H9 (cell line): ENCODE measurements at regions not wholly inside any gene's neighbourhood (a gene's known extent, or its start where the extent isn't known, plus 50 kb on each side); places are given as distances from the start of the nearest gene placed in this dataset.

Source experiments
- DNase-seq: peaks from one replicate; pipeline ENCODE4 v3.0.0-alpha.2; 2017
- H2AFZ ChIP-seq: one replicate; pipeline ENCODE4 v1.6.1; 2013; ENCODE audit warnings: mild to moderate bottlenecking, low read length, control low read depth, moderate library complexity
- H2AK5ac ChIP-seq: 2 replicates; pipeline ENCODE4 v1.6.1; 2013; ENCODE audit warnings: low read length, control low read depth, mixed read lengths; ENCODE audit not compliant: insufficient read length
- H2BK120ac ChIP-seq: one replicate; pipeline ENCODE4 v1.6.1; 2013; ENCODE audit warnings: low read depth, mild to moderate bottlenecking, low read length, control low read depth, inconsistent platforms; ENCODE audit not compliant: poor library complexity, severe bottlenecking
- H2BK12ac ChIP-seq: 2 replicates; pipeline ENCODE4 v1.6.1; 2013; ENCODE audit warnings: low read length, control low read depth, mixed read lengths, low read depth; ENCODE audit not compliant: insufficient read length
- H2BK15ac ChIP-seq: 2 replicates; pipeline ENCODE4 v1.6.1; 2013; ENCODE audit warnings: low read depth, low read length, control low read depth
- H2BK20ac ChIP-seq: one replicate; pipeline ENCODE4 v1.6.1; 2013; ENCODE audit warnings: low read depth, mild to moderate bottlenecking, low read length, control low read depth, inconsistent platforms; ENCODE audit not compliant: poor library complexity, severe bottlenecking
- H2BK5ac ChIP-seq: 2 replicates; pipeline ENCODE4 v1.6.1; 2013; ENCODE audit warnings: low read length, control low read depth, mixed read lengths; ENCODE audit not compliant: insufficient read length
- H3K14ac ChIP-seq: 2 replicates; pipeline ENCODE4 v1.6.1; 2013; ENCODE audit warnings: low read length, control low read depth; ENCODE audit not compliant: insufficient read depth
- H3K18ac ChIP-seq: 2 replicates; pipeline ENCODE4 v1.6.1; 2013; ENCODE audit warnings: low read depth, mild to moderate bottlenecking, mixed read lengths, low read length, control low read depth; ENCODE audit not compliant: insufficient read length
- H3K23ac ChIP-seq: 2 replicates; pipeline ENCODE4 v1.6.1; 2013; ENCODE audit warnings: low read length, control low read depth, mixed read lengths, low read depth; ENCODE audit not compliant: insufficient read length
- H3K23me2 ChIP-seq: 2 replicates; pipeline ENCODE4 v1.6.1; 2013; ENCODE audit warnings: low read depth, mild to moderate bottlenecking, mixed read lengths, low read length, control low read depth; ENCODE audit not compliant: insufficient read length, poor library complexity, severe bottlenecking
- H3K27ac ChIP-seq: 2 replicates; pipeline ENCODE4 v1.5.1; 2013; ENCODE audit warnings: low read length, control low read depth, mixed read lengths, low read depth; ENCODE audit not compliant: insufficient read length
- H3K27me3 ChIP-seq: 2 replicates; pipeline ENCODE4 v1.6.1; 2013; ENCODE audit warnings: low read length, control low read depth, inconsistent platforms; ENCODE audit not compliant: insufficient read depth
- H3K4ac ChIP-seq: 2 replicates; pipeline ENCODE4 v1.6.1; 2013; ENCODE audit warnings: low read depth, mild to moderate bottlenecking, control low read depth, inconsistent platforms, low read length, moderate library complexity
- H3K4me1 ChIP-seq: 2 replicates; pipeline ENCODE4 v1.6.1; 2013; ENCODE audit warnings: low read length, control low read depth, inconsistent platforms; ENCODE audit not compliant: insufficient read depth
- H3K4me2 ChIP-seq: 2 replicates; pipeline ENCODE4 v1.6.1; 2013; ENCODE audit warnings: low read length, control low read depth, mixed read lengths; ENCODE audit not compliant: insufficient read length, insufficient read depth
- H3K56ac ChIP-seq: 2 replicates; pipeline ENCODE4 v1.6.1; 2013; ENCODE audit warnings: low read depth, mild to moderate bottlenecking, mixed read lengths, low read length, control low read depth; ENCODE audit not compliant: insufficient read length
- H3K79me1 ChIP-seq: 2 replicates; pipeline ENCODE4 v1.6.1; 2013; ENCODE audit warnings: low read depth, mild to moderate bottlenecking, moderate library complexity, low read length, control low read depth, inconsistent platforms; ENCODE audit not compliant: insufficient read depth, poor library complexity, severe bottlenecking
- H3K79me2 ChIP-seq: 2 replicates; pipeline ENCODE4 v1.6.1; 2013; ENCODE audit warnings: low read length, control low read depth, inconsistent platforms; ENCODE audit not compliant: insufficient read depth
- H3K9ac ChIP-seq: 2 replicates; pipeline ENCODE4 v1.6.1; 2013; ENCODE audit warnings: low read length, control low read depth, mixed read lengths; ENCODE audit not compliant: insufficient read length; ENCODE audit errors: extremely low read depth
- H3K9me3 ChIP-seq: one replicate; pipeline ENCODE4 v1.6.1; 2013; ENCODE audit warnings: low read depth, low read length, inconsistent platforms; ENCODE audit not compliant: control insufficient read depth
- H3T11ph ChIP-seq: one replicate; pipeline ENCODE4 v1.6.1; 2013; ENCODE audit warnings: mild to moderate bottlenecking, low read length, control low read depth, inconsistent platforms
- H4K20me1 ChIP-seq: one replicate; pipeline ENCODE4 v1.6.1; 2013; ENCODE audit not compliant: control insufficient read depth, insufficient read length, insufficient read depth
- H4K5ac ChIP-seq: 2 replicates; pipeline ENCODE4 v1.6.1; 2013; ENCODE audit warnings: low read depth, mild to moderate bottlenecking, mixed read lengths, low read length, control low read depth; ENCODE audit not compliant: insufficient read length
- H4K8ac ChIP-seq: replicated peaks from 2 replicates; pipeline ENCODE4 v1.6.1; 2013; ENCODE audit warnings: low read length, control low read depth, mixed read lengths, low read depth; ENCODE audit not compliant: insufficient read length
- H4K91ac ChIP-seq: 2 replicates; pipeline ENCODE4 v1.6.1; 2013; ENCODE audit warnings: low read depth, mild to moderate bottlenecking, moderate library complexity, mixed read lengths, low read length, control low read depth; ENCODE audit not compliant: insufficient read length
- H3K27ac Mint-ChIP-seq, 3 experiments: 2 replicates in 2 of 3; 3 replicates in 1 of 3; pipeline ENCODE4 v1.8.0; 2020 to 2021; ENCODE audit warnings: mixed read lengths in 3 of 3, mild to moderate bottlenecking in 1 of 3, moderate library complexity in 1 of 3
- H3K27me3 Mint-ChIP-seq: 2 replicates; pipeline ENCODE4 v1.8.0; 2021; ENCODE audit warnings: low read depth, mild to moderate bottlenecking, moderate library complexity, mixed read lengths
- H3K36me3 Mint-ChIP-seq, 3 experiments: 2 replicates in 2 of 3; 3 replicates in 1 of 3; pipeline ENCODE4 v1.8.0; 2020 to 2021; ENCODE audit warnings: low read depth in 3 of 3, mixed read lengths in 3 of 3; ENCODE audit not compliant: insufficient read depth in 1 of 3
- H3K4me1 Mint-ChIP-seq, 2 experiments: 2 replicates each; pipeline ENCODE4 v1.8.0; 2020; ENCODE audit warnings: mixed read lengths in 2 of 2
- H3K4me3 Mint-ChIP-seq, 2 experiments: 2 replicates in 1 of 2; 3 replicates in 1 of 2; pipeline ENCODE4 v1.8.0; 2020 to 2021; ENCODE audit warnings: mild to moderate bottlenecking in 2 of 2, mixed read lengths in 2 of 2, moderate library complexity in 1 of 2
- H3K9me3 Mint-ChIP-seq, 2 experiments: 2 replicates in 1 of 2; 3 replicates in 1 of 2; pipeline ENCODE4 v1.8.0; 2020; ENCODE audit warnings: mild to moderate bottlenecking in 2 of 2, mixed read lengths in 2 of 2, moderate library complexity in 1 of 2
- CTCF ChIP-seq: fragments of 200-600 bp; sonication (generic); conservative IDR thresholded peaks from 3 replicates; pipeline ENCODE4 v1.8.0; 2021; ENCODE audit warnings: antibody characterized with exemption, mild to moderate bottlenecking
- WGBS: extraction: QIAGEN DNeasy Blood & Tissue Kit; methylation state at CpG from one replicate; pipeline ENCODE4 v1.1.7; 2013; ENCODE audit warnings: missing lambda C conversion rate, low lambda C conversion rate, mixed read lengths; ENCODE audit not compliant: insufficient read length; ENCODE audit errors: extremely low coverage; 5-methylcytosine and 5-hydroxymethylcytosine counted together

DNA sequence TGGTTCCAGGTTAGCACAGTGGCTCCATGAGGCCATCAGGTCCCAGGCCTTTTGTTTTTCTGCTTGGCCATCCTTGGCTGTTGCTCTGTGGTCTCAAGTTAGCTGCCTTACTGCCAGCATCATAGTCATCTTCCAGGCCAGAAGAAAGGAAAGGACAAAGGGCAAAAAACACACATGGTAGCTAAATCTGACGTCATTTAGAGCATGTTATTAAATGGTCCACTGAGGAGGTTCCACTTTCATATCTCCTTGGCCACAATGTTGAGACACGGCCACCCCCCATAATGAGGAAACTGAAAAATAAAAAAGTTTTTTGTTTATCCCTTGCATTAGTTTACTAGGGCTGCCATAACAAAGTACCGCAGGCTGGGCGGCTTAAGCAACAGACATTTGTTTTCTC, 106.4 kb upstream of the NIPBL start:
- no peaks in the 10 kb centered on the region for H3K79me2 ChIP-seq
- H3K36me3 Mint-ChIP-seq: peaks cover 0 to 11% (median 4%) of the 10 kb centered on the region in 3 experiments; a peak in 3 of 7 replicates

More for the DNA sequence above, 106.4 kb upstream of the NIPBL start:
- no peak overlapping the region for H2BK120ac ChIP-seq
- no peaks in the 10 kb centered on the region for H3K9me3 ChIP-seq
- H3K9me3 Mint-ChIP-seq: peaks cover 9 to 13% of the 10 kb centered on the region in 2 experiments
- TF ChIP-seq CTCF: no peak
- no peak overlapping the region for H3K23ac ChIP-seq
- no peak overlapping the region for H2BK12ac ChIP-seq
- DNase-seq: no peak
- H3K18ac ChIP-seq: no peak overlapping the region
- no peak overlapping the region for H3K9ac ChIP-seq
- H3K4ac ChIP-seq: no peak overlapping the region
- H2AK5ac ChIP-seq: no peak overlapping the region
- H2AFZ ChIP-seq: no peak overlapping the region
- no peak overlapping the region for H3K14ac ChIP-seq
- H3K23me2 ChIP-seq: no peaks in the 10 kb centered on the region
- H2BK20ac ChIP-seq: no peak overlapping the region
- H4K8ac ChIP-seq: no peak overlapping the region
- no peak overlapping the region for H3T11ph ChIP-seq
- H3K4me1 Mint-ChIP-seq: peaks cover 0 to 4% of the 10 kb centered on the region in 2 experiments; a peak in 1 of 4 replicates
- no peak overlapping the region for H4K91ac ChIP-seq
- H3K79me1 ChIP-seq: no peaks in the 10 kb centered on the region
- no peak overlapping the region for H2BK15ac ChIP-seq
- no CpG with 5 or more reads among the region's 4 CpGs for WGBS
- H4K20me1 ChIP-seq: no peaks in the 10 kb centered on the region
- no peak overlapping the region for H3K27ac ChIP-seq
- no peaks in the 10 kb centered on the region for H3K27me3 ChIP-seq
- H3K27me3 Mint-ChIP-seq: peaks cover 2% of the 10 kb centered on the region; the same call in 1 of the 2 replicates
- H3K27ac Mint-ChIP-seq: no peak overlapping the region
- H3K4me1 ChIP-seq: no peaks in the 10 kb centered on the region
- no peak overlapping the region for H3K56ac ChIP-seq
- H4K5ac ChIP-seq: no peak overlapping the region
- no peak overlapping the region for H3K4me3 Mint-ChIP-seq
- H3K4me2 ChIP-seq: no peak overlapping the region
- H2BK5ac ChIP-seq: no peak overlapping the region
